HUDEP-2 (cell line): ENCODE measurements at regions not wholly inside any gene's neighbourhood (a gene's known extent, or its start where the extent isn't known, plus 50 kb on each side); places are given as distances from the start of the nearest gene placed in this dataset.

Experiments
- DNase-seq, 76 experiments: peaks; one replicate each; lab custom pipeline; 2025; ENCODE audit not compliant: unreplicated experiment in 76 of 76; lab: John Stamatoyannopoulos, UW

DNA sequence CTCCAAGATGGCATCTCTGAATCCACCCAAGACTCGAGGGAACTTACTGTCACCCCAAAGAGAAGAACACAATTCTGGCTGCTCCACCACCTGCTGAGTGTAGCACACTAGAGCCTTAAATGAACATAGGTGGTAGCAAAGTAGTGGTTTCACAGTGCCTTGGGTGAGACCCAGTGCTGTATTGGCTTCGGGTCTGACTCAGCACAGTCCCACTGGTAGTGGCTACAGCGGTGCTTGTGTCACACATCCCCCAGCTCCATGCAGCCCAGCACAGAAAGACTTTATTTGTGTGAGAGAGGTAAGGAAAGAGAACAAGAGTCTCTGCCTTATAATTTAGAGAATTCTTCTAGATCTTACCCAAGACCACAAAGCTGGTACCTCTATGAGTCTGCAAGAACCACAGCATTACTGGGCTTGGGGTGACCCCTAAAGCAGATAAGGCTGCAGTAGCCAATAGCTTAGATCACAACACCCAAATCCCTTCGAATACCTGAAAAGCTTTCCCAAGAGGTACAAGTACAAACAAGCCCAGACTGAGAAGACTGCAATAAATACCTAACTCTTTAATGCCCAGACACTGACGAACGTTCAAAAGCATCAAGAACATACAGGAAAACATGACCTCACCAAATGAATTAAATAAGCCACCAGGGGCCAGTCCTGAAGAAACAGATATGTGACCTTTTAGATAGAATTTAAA lies 83.3 kb upstream of the SLC38A4 start:
- DNase-seq: no peak

DNA sequence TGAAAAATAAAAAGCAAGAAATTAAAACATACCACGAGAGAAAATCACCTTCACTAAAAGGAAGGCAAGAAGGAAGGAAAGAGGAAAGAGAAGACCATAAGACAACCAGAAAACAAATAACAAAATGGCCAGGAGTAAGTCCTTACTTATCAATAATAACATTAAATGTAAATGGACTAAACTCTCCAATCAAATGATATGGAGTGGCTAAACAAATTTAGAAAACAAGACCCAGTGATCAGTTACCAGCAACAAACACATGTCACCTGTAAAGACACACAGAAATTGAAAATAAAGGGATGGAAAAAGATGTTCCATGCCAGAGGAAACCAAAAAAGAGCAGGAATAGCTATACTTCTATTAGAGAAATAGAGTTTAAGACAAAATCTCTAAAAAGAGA lies 85.0 kb upstream of the SLC38A4 start:
- DNase-seq: no peak

DNA sequence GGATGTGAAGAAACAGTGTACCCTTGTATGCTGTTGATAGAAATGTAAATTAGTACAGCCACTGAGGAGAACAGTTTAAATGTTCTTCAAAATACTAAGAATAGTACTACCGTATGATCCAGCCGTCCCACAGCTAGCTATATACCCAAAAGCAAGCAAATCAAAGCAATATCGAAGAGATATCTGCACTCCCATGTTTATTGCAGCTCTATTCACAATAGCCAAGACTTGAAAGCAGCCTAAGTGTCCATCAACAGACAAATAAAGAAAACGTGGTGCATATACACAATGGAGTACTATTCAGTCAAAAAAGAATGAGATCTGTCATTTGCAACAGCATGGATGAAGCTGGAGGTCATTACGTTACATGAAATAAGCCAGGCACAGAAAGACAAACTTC lies 88.5 kb upstream of the SLC38A4 start:
- no peak for DNase-seq

DNA sequence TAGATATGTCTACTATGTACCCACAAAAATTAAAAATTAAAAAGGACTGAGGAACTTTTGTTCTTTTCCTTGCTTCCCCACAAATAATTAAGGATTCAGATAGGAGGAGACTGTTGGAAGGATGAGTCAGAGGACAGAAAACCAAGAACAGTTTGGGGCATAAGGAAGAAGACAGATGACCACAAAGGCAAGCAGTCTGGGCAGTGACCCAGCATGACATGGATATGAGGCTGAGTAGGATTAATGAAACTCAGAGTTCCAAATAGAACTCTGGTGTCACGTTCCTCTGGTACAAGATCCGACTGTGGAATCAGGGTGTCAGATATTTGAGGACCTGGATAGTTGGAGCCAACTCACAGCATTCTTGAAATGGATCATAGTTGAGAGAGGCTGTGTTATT lies 89.3 kb upstream of the SLC38A4 start:
- DNase-seq: no peak

DNA sequence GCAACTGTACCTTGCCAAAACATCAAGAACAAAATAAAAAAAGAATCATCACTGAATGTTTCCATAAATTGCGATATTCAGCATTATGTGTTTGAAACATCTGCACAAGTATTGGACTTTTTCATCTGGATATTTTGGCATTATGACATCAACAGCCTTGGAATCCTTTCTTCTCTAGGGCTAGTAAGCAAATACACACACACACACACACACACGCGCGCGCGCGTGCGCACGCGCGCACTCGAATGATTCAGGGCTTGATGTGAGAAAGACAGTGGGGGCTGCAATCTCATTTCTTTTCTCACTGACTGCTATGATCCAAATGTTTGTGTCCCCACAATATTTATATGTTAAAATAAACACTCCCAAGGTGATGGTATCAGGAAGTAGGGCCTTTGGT lies 90.0 kb upstream of the SLC38A4 start:
- DNase-seq: no peak

DNA sequence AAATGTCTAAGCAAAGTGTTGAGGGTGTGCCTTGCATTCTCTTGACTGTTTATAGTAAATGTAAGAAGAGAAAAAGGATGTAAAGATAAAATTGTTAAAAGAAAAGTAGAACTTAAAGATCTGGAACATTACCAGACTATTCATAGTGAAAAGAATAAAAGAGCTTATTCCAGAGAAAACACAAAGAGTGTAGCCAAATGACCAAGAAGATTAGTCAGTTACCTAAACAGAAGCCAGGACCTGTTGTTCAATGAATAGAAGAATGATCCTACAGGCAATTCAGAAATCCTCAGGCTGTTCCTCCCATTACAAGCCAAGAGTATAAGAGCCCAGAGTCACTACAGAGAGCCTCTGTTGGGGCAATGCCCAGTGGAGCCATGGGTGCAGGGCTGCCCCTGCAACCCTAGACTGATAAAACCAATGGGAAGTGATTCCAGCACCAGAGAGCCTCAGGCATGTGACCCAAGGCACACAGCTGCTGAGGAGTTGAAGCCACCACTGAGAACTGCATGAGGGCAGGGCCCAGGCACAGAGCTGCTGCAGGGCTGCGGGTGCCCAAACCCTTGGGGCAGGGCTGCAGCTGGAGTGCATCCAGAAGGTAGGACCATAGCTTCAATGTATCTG lies 91.1 kb upstream of the SLC38A4 start:
- DNase-seq: no peak

DNA sequence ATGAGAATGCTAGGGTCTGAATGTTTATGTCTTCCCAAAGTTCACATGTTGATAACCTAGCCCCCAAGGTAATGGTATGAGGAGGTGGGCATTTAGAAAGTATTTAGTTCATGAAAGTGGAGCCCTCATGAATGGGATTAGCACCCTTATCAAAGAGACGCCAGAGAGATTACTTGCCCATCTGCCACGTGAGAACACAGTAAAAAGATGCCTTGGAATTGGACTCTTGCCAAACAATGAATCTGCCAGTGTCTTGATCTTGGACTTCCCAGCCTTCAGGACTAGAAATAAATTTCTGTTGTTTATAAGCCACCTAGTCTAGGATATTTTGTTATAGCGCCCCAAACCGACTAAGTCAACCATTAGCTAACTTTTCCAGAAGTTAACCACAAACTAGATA lies 92.0 kb upstream of the SLC38A4 start:
- no peak for DNase-seq

DNA sequence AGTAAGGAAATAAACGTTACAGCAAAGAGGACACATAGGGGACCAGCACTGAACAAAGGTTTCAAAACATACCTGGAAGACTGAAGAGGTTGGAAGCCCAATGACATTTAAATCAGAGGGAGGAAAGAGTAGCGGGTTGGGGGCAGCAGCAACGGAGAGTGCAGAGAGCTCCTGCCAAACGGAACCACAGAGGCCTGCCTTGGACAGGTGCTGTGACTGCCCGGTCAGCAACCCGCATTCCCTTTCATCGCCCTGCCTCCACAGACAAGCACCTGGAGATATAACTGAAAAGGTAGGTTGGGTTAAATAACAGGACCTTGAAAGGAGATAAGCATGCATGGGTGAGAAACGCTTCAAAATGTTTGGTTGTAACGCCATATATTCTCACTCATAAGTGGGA lies 92.8 kb upstream of the SLC38A4 start:
- DNase-seq: no peak

DNA sequence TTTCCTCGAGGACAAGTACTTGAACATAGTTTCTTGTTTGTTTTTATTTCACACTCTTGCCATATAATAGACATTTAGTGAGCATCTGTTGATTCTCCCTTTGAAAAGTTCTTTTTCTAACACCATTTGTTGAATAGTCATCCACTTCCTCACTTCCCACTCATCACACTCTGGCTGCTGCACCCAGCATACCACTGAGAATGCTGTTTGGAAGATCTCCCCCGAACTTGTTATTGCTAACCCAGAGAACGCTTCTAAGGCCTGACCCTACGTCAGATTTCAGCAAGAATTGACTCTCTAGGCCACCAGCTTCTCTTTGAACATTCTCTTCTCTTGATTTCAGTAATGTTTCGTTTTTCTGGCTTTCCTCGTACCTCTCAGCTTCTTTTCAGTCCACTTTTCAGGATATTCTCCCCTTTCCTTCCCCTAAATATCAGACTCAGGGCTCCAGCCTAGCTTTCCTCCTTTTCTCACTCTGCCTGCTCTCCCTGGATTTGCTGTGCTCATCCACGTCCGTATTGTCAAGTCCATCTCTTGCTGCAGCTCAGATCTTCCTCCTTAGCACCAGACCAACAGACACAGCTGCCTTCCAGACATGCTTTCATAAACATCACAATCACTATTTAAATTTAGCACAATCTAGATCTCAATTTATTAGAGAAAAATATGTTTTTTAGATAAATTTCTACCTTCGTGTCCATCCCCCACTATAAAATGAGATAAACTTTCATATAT lies 94.0 kb upstream of the SLC38A4 start:
- DNase-seq: no peak

DNA sequence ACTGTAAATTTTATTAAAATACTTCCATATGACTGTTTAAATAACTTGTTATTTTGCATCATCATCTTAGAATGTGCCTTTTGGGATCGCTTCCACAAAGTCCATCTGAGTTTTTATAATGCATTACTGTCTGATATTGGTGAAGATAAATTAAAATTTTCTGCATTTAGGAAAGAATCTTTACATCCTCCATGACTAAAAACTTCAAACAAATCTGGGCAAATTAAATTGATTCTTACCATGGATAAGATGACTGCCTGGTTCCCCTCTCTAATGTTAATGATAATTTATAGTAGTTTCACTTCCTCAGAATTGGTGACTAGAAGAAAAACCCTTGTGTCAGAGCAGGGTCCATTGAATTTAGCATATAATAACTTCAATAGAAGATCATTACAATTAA lies 94.7 kb upstream of the SLC38A4 start:
- DNase-seq: no peak

DNA sequence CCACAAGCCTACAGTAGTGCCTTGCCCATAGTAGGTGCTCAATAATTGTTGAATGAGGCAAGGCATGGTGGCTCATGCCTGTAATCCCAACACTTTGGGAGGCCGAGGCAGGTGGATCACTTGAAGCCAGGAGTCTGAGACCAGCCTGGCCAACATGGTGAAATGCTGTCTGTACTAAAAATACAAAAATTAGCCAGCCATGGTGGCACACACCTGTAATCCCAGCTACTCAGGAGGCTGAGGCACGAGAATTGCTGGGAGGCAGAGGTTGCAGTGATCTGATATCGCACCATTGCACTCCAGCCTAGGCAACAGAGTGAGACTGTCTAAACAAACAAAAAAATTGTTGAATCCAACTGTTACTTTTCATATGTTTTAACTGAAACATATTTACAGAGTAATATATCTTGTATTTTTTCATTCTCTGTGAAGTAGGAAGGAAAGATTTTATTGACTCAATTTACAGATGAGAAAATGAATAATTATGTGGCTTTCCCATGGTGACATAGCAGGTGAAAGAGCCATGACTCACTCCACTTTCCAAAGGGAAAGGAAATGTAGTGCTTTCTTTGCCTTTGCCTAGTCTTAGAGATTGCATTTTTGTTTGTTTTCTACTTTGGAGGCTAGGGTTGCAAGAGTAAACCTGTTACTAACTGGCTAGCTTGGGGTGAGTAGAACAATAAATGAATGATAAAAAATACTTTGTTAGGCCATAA lies 95.4 kb upstream of the SLC38A4 start:
- DNase-seq: no peak

DNA sequence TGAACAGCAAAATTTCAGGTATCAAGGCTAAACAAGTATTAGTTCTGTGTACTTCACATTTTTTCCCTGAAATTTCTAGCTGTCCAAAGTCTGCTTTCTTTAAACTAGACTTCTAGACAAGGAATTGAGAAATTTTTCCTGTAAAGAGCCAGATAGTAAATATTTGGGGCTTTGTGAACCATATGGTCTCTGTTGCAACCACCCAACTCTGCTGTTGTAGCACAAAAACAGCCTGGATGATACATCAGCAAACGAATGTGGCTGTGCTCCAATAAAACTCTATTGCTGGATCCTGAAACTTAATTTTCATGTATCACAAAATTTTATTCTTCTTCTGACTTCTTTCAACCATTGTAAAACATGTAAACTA lies 96.0 kb upstream of the SLC38A4 start:
- no peak for DNase-seq

DNA sequence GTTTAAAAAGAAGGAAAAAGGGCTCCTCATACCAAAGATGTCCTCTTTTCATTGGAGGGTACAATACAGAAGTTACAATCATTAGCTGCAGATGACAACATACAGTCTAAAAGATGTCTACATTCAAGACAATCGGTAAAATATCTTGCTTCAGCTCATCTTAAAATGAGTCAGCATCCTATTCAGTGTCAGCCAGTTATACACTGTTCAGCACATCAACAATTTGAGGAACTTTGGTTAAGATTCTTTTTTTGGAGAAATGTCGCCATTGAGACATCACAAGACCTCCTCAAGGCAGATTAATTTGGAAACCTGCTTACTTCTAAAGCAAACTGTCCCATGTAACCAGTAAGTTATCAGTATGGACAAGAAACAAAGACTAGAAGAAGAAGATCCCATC lies 100.7 kb upstream of the SLC38A4 start:
- no peak for DNase-seq

DNA sequence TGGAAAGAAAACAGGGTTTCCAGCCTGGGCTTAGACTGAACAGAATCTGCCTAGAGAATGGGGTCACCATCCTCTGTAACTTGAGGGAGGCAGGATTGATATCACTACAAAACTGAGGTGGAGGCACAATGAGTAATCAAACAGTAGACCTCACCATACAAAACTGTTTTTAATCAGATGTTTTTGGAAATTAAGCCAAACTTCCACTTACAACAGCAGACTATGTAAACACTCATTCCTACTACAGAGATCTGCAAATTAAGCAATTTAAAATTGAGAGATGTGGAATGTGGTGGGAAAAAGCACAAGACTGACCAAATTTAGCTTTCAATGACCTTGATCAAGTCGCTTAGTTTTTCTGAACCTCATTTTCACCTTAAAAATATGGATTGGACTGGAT lies 104.3 kb upstream of the SLC38A4 start:
- no peak for DNase-seq

DNA sequence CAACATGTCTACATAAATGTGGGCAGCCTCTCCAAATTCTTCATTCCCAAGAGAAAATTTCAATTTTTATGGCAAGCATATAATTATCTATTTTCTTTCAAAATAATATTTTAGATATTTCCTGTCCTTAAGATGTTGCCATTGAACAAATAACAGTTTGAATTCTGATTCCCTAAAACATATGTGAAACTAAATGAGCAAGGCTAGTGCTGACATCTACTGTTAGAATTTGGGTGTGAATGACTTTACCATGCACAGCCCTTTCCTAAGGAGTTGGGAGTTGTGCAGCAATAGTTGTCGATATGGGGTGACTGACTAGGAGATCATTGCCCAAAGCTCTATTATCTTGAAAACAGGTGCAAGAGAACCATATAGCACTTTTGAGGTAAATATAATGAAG lies 108.2 kb upstream of the SLC38A4 start:
- peak in 3 of 76 experiments; percentile 1 to 6 (median 1) for DNase-seq

DNA sequence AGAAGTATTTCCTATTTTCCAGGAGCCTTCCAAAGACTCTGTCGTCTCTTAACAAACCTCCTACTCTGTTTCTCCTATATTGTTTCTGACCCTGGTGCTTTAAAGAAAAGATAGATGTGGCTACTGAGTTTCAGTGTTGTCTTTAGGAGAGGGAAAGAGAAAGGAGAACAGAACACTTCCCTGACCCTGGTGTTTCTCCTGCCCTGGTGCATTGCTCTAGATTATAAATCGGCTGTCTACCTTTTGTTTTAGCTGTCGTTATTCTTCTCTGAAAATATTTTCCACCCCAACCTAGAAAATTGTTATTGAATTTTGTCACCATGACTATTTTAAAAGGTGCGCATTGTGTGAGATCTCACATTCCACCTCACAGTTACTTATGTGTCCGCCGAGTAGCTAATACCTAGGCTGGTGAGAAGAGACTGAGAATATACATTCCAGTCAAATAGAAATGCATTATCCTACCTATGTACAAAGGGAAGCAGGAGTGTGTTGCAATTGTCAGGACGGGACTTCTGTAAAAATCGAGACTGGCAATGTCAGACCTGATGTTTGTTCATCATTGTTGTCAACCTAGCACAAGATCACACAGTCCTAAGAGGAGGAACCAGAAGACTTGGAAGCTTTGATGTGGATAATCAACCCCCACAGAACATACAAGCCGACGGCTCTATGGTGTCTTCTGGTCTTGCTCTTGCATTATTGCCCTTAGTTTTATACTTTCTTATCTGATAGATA lies 108.7 kb upstream of the SLC38A4 start:
- no peak for DNase-seq

DNA sequence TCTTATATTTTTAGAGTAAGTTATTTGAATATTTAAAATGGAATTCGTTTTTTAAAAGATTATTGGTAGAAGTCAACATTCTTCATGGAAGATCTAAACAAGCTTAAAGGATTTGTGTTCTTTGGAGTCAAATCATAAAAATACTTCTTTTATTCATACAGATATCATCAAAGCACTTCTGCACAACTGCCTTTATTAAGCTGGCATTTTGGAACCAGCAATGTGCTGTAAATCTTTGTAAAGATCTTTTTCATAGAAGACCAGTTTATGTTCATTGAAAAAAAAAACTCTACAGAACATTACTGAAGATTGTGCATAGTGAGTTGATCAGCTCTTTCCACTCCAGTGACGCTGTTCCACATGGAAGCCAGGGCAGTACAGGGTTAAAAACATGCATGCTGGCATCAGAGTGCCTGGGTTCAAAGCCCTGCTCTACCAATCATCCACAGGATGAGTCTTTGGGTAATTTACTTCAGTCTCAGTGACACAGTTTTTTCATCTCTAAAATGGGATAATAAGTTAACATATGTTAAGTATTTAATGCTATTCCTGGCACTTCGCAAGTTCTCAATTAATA lies 109.6 kb upstream of the SLC38A4 start:
- no peak for DNase-seq

DNA sequence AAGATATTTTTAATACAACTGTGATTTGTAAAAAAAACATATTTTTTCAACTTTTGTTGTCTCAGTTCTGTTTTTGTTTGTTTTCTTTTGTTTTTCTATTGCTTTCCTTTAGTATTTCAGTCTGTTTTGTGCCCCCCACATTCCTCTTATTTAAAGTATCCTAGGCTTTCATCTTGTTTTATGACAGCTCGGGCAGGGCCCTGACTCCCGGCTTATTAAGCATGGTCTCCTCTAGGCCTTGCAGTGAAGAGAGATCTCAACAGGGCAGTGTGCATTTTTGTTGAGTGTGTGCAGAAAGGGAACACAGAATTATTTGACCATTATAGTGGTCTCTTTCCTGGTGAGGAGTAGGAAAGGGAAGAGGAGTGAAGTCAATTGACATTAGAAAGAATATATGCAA lies 110.2 kb upstream of the SLC38A4 start:
- DNase-seq: no peak

DNA sequence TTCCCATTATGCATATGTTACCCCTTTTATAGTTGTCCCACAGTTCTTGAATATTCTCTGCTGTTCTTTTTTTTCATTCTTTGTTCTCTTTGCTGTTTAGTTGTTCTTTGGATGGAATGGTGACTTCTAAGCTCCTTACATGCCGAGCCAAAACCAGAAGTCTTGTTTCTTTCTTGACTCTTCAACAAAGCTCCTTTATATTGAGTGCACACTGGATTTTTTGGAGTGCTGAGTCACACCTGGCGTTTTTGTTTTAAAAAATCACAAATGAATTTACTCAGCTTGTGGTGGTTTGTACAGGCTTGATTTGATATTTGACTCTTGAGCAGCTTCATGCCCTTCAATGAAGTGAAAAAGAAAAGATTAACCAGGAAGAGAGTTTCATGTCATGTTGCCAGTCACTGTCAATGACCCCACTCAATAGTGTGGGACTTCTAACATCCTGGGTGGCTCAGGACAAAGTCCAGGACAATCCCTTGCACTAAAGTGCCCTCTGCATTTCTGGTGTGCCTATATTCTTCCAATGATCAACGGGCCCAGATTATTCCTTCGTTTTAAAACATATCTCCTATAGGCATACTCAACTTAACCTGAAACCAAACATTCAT lies 112.4 kb upstream of the SLC38A4 start:
- no peak for DNase-seq

DNA sequence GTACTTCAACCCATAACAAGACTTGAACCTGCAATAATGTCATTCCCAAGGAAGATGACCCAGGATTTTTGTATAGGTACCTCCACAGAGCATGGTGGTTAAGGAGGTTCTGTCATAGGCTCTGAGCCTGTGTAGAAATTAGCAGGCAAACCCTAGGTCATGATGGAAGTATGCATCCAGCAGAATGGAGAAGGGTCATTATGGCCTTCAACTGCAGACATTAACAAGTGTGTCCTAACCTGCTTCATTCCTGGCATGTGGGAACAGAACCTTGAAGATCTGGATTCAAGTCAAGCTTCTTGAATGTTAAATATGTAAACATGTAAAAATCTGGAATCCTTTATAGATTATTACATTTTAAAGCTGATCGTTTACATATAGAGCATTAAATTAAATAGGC lies 116.2 kb upstream of the SLC38A4 start:
- no peak for DNase-seq
